Mononuclear cell (primary cell): ENCODE measurements at regions not wholly inside any gene's neighbourhood (a gene's known extent, or its start where the extent isn't known, plus 50 kb on each side); places are given as distances from the start of the nearest gene placed in this dataset.

Experiments used
- H3K27me3 ChIP-seq: 2 replicates; pipeline ENCODE4 v1.6.0; 2011; ENCODE audit warnings: low read length, control low read depth; ENCODE audit not compliant: insufficient read depth
- H3K4me1 ChIP-seq: 2 replicates; pipeline ENCODE4 v1.5.1; 2011; ENCODE audit warnings: mild to moderate bottlenecking, low read length, control low read depth; ENCODE audit not compliant: insufficient read depth
- H3K4me3 ChIP-seq: 2 replicates; pipeline ENCODE4 v1.5.1; 2011; ENCODE audit warnings: mild to moderate bottlenecking, low read length, moderate library complexity
- H3K9me3 ChIP-seq: 2 replicates; pipeline ENCODE4 v1.5.1; 2011; ENCODE audit warnings: low read depth, mild to moderate bottlenecking, control low read depth, low read length

DNA sequence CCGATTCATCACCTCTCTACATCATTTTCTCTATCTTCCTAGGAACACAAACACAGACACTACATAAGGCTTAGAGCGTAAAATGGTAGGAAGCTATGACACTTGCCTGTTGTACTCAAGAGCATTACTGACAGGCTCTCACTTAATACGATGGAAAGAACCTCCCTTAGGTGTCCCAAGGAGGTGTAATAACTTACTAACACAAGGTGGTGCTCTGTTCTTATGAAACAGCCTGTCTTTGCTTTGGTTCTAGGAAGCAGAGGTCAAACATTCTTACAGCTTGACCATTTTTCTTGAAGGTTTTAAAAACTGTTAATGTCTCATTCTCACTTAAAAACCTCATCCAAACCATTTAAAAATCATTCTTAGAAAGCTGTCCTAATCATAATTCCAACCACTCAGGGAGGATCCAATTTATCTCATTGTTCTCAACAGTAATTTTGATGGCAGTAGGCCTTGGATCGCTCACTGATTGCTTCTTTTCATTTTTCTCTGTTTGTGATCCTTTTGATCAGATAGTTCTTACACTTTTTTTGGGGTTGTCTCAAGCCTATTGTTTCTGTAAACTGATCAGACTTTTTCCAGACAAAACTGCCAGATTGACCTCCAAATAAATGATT, 317.8 kb upstream of the AGTR1 start:
- Histone ChIP-seq H3K27me3 (no peaks in the 10 kb centered on the region), H3K4me3 (no peak overlapping the region), H3K9me3 (no peaks in the 10 kb centered on the region), H3K4me1 (no peaks in the 10 kb centered on the region)

DNA sequence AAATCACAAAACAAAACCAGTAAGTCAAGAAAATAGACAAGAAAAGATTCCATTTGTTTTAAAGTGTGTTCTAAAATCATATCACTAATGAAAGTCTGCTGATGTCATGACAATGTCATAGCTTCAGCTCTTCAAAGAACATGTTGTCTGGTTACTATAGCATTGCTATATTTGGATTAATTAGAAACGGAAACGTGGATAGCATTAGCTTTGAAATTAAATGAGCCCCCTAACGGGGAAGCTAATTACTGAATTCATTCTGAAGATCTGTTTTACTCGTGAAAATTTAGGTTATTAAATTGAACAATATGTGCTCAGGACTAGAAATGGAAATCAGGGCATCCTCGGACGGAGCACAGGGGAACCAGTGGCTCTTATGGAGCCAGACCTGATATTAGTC, 316.7 kb upstream of the AGTR1 start:
- no peaks in the 10 kb centered on the region for H3K27me3 ChIP-seq
- H3K4me1 ChIP-seq, result no peaks in the 10 kb centered on the region
- H3K4me3 ChIP-seq, result no peak overlapping the region
- no peaks in the 10 kb centered on the region for H3K9me3 ChIP-seq

DNA sequence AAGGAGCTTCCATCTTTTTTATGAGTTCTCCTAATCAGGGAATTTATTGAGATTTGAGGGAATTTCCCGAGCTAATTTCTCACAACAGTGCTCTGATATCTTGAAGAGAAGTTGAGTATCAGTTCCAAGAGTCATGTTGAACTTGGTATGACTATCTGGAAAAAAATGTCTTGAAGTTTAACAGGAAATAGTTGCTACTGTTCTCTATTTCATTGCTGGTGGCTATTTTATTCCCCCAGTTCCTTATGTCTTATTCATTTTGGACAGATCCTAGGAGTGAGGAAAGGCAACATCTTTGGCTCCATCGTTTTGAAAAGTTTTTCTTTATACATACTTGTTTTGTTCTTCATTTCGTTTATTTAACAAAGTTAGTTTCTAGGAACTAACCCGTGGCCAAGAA, 307.8 kb upstream of the AGTR1 start:
- H3K9me3 ChIP-seq, result no peaks in the 10 kb centered on the region
- no peak overlapping the region for H3K4me3 ChIP-seq
- H3K4me1 ChIP-seq, result no peaks in the 10 kb centered on the region
- no peaks in the 10 kb centered on the region for H3K27me3 ChIP-seq

DNA sequence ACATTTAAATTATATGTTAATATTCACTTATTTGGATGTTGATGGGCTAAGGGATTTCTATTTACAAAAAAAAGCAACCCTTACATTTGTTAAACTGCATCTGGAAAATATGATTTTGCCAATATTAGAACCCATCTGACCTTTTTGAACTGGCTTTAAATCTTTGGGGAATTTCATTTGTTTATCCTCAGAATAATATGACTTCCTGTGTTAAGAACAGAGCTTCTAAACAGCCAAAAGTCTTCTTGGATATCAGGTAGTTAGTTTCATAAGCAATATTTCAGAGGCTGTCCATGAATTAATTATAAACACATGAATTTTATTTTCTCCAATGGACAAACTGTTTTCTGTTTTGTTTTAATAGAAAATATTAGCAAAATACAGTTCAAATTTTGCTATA, 301.9 kb upstream of the AGTR1 start:
- no peaks in the 10 kb centered on the region for H3K27me3 ChIP-seq
- no peaks in the 10 kb centered on the region for H3K4me1 ChIP-seq
- H3K4me3 ChIP-seq, result no peak overlapping the region
- no peaks in the 10 kb centered on the region for H3K9me3 ChIP-seq

DNA sequence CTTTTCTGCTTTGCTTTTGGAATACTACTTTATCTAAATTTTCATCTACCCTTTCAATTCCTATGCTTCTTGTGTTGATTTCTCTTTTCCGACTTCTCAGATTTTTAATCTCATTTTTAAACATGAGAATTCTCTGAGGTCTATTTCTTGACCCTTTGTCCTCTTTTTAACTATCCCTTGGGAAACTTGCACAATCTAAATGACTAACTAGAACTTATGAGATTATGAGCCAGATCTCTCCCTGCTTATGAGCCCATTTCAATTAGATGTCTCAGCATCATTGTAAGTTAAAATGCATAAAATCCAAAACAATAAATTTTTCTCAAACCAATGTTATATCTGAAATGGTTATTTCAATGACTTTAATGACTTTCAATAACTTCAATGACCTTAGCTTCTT, 296.9 kb upstream of the AGTR1 start:
- Histone ChIP-seq H3K4me1 (no peaks in the 10 kb centered on the region), H3K9me3 (peaks cover 2% of the 10 kb centered on the region), H3K27me3 (no peaks in the 10 kb centered on the region), H3K4me3 (no peak overlapping the region)

DNA sequence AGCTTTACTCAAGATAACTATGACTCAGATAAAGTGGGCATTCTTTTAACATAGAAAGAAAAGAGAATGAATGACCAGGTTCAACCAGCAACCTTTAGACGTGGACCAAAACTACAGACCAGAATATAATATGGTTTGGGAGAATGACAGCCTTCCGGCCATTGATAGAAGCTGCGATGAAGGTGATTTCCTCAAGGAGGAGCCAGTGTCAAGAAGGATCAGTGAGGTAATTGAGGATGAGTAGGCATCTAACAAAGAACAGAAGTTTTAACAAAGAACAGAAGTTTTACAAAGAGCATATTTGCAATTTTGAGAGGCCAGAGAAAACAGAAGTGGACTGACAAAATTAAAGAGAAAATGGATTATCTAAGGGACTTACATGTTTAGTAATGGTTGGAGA, 289.0 kb upstream of the AGTR1 start:
- Histone ChIP-seq H3K27me3 (no peaks in the 10 kb centered on the region), H3K4me3 (no peak overlapping the region), H3K9me3 (peaks cover 4% of the 10 kb centered on the region), H3K4me1 (no peaks in the 10 kb centered on the region)

DNA sequence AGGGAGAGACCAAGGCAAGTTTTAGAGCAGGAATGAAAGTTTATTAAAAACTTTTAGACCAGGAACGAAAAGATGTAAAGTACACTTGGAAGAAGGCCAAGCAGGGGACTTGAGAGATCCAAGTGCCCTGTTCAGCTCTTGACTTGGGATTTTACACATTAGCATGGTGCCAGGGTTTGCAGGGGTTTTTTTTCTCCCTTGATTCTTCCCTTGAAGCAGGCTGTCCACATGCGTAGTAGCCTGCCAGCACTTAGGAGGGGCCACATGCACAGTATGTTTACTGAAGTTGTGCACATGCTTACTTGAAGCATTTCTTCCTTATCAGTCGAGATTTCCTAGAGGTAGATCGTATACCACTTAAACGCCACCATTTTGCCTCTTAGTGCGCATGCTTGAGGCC, 277.5 kb upstream of the AGTR1 start:
- Histone ChIP-seq H3K9me3 (no peaks in the 10 kb centered on the region), H3K27me3 (no peaks in the 10 kb centered on the region), H3K4me3 (no peak overlapping the region), H3K4me1 (no peaks in the 10 kb centered on the region)

DNA sequence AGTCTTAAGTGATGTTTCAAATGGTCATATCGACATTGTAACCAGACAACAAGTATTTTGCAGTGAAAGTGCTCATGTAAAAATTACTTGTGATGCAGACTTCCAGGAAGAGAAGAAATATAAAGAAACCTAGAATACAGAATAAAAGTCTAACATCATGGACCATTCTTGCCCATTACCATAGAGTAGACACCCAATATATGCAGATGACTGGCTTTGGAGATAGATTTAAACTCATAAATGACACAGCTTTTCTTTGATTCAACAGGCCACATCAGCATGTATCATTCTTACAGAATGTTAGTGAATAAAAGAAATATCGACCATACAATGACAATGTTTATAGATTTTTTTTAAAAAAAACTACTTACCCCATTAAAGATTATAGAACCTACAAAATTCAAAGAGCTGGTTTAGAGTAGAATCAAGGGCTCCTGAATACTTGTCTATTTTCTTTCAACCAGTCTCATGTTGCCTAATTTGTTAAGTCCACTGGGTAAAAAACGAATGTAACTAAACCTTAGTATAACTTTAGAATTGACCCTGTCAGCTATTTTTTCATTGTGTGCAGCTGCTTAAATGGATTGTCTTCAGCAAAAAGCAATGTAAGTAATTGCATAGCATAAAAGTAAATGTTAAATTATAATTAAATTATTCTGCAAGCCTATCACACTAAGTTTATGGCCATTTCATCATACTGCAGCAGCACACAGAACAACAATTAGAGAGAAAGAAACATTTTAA, 268.7 kb upstream of the AGTR1 start:
- H3K4me3 ChIP-seq, result no peak overlapping the region
- H3K9me3 ChIP-seq, result no peaks in the 10 kb centered on the region
- no peaks in the 10 kb centered on the region for H3K27me3 ChIP-seq
- no peaks in the 10 kb centered on the region for H3K4me1 ChIP-seq

DNA sequence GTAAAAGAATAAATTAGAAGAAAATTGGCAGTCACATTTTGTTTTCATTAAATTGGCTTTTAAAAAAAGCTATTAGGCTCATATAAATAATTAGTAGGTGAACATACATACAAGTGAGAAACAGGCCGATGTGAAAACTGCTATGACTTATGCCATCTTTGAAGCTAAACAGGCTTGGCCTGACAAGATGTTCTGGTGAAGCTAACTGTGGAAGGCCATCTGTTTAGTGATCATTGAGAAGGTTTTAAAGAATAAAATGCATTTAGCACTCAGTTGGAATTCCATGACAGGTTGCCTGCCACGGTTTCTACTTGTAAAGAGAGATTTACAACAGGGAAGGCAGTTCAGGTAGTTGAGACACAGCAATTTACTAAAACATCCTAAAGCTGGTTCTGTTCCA, 264.0 kb upstream of the AGTR1 start:
- Histone ChIP-seq H3K4me3 (no peak overlapping the region), H3K4me1 (no peaks in the 10 kb centered on the region), H3K27me3 (no peaks in the 10 kb centered on the region), H3K9me3 (no peaks in the 10 kb centered on the region)

DNA sequence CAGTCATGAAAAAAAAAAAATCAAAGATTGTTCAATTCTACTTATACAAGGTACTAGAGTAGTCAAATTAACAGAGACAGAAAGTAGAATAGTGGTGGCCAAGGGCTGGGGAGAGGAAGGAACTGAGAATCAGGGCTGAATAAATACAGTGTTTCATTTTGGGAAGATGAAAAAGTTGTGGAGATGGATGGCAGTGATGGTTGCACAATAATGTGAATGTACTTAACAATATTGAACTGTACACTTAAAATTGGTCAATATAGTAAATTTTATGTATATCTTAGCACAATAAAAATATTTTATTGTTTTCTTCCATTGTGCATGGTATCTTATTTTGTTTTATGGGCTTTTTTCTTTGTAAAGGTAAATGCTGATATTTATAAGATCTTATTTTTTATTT, 262.2 kb upstream of the AGTR1 start:
- H3K4me1 ChIP-seq, result no peaks in the 10 kb centered on the region
- no peaks in the 10 kb centered on the region for H3K9me3 ChIP-seq
- H3K4me3 ChIP-seq, result no peak overlapping the region
- no peaks in the 10 kb centered on the region for H3K27me3 ChIP-seq

DNA sequence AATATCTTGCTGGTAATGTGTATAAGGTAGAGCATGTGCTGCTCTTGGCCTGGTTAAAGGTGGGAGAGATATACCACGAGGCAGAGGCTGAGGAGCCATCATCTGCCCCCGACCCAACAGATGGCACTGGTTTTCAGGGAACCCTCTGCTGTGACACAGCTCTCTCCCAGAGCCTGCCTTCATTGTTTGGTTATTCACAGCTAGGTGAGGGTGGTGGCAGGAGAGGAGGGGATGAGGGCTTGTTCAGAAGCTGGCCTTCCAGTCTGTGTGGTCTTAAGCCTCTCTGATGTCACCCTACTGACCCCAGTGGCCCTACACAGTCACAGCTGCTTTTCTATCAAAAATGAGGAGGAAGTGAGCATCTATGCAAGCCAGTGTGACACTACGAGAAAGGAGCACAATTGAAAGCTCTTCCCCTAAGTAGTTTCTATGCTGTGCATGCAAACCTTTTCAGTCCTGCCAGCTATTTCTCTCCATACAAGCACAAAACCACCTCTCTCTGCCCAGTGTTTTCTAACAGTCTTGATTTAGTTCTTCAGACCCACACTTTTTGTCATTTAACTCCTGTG, 258.4 kb upstream of the AGTR1 start:
- Histone ChIP-seq H3K9me3 (no peaks in the 10 kb centered on the region), H3K27me3 (no peaks in the 10 kb centered on the region), H3K4me1 (no peaks in the 10 kb centered on the region), H3K4me3 (no peak overlapping the region)

DNA sequence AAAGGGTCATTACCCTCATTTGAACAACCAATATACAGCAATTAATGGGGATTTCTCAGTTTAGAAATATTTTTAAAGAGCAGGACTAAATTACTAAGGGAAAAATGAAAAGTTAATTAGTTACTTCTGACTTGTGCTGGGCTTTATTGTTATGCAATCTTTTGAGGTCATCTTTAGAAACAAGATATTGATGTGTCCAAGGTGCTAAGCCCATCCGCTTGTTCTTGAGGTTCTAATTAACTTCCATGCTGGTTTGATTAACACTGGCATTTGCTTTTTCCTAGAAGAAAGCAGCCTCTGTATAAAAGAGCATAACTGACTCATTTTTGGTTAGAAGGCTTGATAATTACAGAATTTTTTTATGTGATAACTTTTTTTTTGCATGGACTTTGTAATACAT, 256.5 kb upstream of the AGTR1 start:
- no peaks in the 10 kb centered on the region for H3K4me1 ChIP-seq
- no peaks in the 10 kb centered on the region for H3K27me3 ChIP-seq
- H3K9me3 ChIP-seq, result no peaks in the 10 kb centered on the region
- H3K4me3 ChIP-seq, result no peak overlapping the region

DNA sequence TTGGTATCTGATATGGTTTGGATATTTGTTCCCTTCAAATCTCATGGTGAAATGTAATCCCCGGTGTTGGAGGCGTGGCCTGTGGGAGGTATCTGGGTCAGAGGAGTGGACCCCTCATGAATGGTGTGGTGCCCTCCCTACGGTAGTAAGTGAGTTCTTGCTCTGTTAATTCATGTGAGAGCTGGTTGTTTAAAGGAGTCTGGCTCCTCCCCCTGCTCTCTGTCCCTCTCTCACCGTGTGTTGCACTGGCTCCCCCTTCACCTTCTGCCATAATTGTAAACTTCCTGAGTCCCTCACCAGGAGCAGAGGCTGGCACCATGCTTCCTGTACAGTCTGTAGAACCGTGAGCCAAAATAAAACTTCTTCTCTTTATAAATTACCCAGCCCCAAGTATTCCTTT, 246.9 kb upstream of the AGTR1 start:
- no peak overlapping the region for H3K4me3 ChIP-seq

DNA sequence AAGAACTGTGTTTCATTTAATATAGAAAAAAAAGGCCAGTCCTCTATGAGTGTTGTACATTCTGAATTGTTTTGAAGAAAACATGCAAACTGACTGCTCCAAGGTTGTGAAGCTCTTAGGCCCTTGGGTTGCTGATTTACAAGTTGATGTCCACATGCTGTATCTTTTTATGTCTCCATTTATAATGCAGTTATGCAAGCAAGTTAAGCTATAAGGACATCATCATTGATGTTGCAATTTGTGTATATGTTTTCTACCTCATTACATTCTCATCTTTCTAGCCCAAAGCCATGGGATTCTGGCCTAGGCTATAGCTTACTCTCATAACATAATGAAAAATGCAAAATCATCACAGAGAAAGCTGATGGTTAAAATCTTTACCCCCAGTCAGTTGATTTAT, 245.7 kb upstream of the AGTR1 start:
- Histone ChIP-seq H3K4me1 (no peaks in the 10 kb centered on the region), H3K9me3 (no peaks in the 10 kb centered on the region), H3K4me3 (no peak overlapping the region), H3K27me3 (no peaks in the 10 kb centered on the region)

More for the DNA sequence above, 246.9 kb upstream of the AGTR1 start:
- H3K9me3 ChIP-seq, result no peaks in the 10 kb centered on the region
- no peaks in the 10 kb centered on the region for H3K27me3 ChIP-seq
- no peaks in the 10 kb centered on the region for H3K4me1 ChIP-seq

DNA sequence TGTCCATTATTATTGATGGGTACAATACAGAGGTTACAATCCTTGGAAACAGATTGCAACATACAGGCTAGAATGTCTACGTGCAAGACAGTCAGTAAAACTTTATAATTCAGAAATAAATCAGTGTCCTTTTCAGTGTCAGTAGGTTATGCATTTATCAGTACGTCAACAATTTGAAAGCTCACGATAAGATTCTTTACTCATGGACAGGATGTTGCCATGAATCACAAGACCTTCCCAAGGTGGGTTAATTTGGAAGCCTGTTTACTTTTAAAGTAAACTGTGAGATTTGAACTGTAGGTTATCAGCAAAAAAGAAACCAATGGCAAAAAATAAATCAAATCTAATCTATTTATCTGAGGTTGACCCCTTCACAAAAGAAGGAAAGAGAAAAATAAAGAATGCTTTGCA, 243.9 kb upstream of the AGTR1 start:
- Histone ChIP-seq H3K4me1 (no peaks in the 10 kb centered on the region), H3K9me3 (no peaks in the 10 kb centered on the region), H3K4me3 (no peak overlapping the region), H3K27me3 (no peaks in the 10 kb centered on the region)

DNA sequence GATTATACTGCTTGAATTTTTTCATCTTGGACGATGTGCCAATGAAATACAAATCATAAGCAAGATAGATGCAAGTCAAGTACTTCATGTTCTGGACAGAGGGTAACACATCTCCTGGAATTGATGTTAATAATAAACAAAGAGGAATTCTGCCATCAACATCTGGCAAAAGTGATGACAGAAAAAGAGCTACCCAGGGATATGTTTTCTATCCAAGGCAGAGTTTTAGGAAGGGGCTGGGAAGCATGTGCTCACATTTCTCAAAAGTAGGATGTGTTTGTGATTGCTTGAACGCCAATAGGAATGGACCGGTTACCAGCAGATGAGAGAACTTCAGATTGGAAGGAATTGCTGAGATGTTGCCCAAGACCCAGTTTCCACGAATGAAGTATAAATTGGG, 242.6 kb upstream of the AGTR1 start:
- Histone ChIP-seq H3K4me3 (no peak overlapping the region), H3K4me1 (no peaks in the 10 kb centered on the region), H3K27me3 (no peaks in the 10 kb centered on the region), H3K9me3 (no peaks in the 10 kb centered on the region)
